ENCODE measurements at regions not wholly inside any gene's neighbourhood (a gene's known extent, or its start where the extent isn't known, plus 50 kb on each side); places are given as distances from the start of the nearest gene placed in this dataset.

DNA sequence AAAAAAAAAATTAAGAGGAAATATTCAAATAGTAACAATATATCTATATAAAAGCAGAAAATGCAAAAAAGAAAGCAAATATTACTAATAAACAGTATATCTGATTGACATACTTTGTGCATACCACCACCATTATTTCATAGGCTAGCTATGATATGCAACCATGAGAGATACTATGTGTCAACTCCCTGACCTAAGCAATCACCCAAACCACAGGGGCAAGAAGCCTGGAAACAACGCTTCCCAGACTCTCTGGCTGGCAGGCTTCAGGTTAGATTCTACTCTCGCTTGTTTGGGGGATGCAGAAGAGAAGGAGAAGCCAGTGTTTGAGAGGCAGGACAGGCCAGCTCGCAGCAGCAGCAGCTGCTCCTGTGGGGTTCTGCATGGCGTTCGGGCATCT, 169.3 kb upstream of the TPM1 start:
- no peak for TF ChIP-seq CTCF (IDR thresholded peaks at IDR 0.05; ENCODE audit: unreplicated experiment)
- H3K27me3 Mint-ChIP-seq (ENCODE audit: low read depth): no peaks in the 10 kb centered on the region
- H3K4me3 Mint-ChIP-seq: no peak overlapping the region
- H3K27ac Mint-ChIP-seq: no peak overlapping the region
- H3K36me3 Mint-ChIP-seq: no peaks in the 10 kb centered on the region
- DNase-seq (ENCODE audit: low spot score in 2 of 2, unreplicated experiment in 2 of 2): no peak
- H3K9me3 Mint-ChIP-seq: peaks cover 9% of the 10 kb centered on the region
- H3K4me1 Mint-ChIP-seq: peaks cover 7% of the 10 kb centered on the region

GRCh38 chr15:62874064-62874463, 168.5 kb upstream of the TPM1 start:
- H3K36me3 Mint-ChIP-seq: no peaks in the 10 kb centered on the region
- no peak overlapping the region for H3K27ac Mint-ChIP-seq
- peaks cover 9% of the 10 kb centered on the region for H3K9me3 Mint-ChIP-seq
- H3K4me3 Mint-ChIP-seq: no peak overlapping the region
- TF ChIP-seq CTCF (IDR thresholded peaks at IDR 0.05; ENCODE audit: unreplicated experiment): no peak
- no peaks in the 10 kb centered on the region for H3K27me3 Mint-ChIP-seq (ENCODE audit: low read depth)
- peaks cover 7% of the 10 kb centered on the region for H3K4me1 Mint-ChIP-seq
- DNase-seq (ENCODE audit: low spot score in 2 of 2, unreplicated experiment in 2 of 2): no peak

GRCh38 chr15:62874959-62875625, 167.5 kb upstream of the TPM1 start:
- TF ChIP-seq CTCF (IDR thresholded peaks at IDR 0.05; ENCODE audit: unreplicated experiment): no peak
- Mint-ChIP-seq H3K9me3 (peaks cover 9% of the 10 kb centered on the region), H3K27ac (peak overlapping the region; percentile 43), H3K27me3 (ENCODE audit: low read depth) (no peaks in the 10 kb centered on the region), H3K36me3 (no peaks in the 10 kb centered on the region), H3K4me1 (peaks cover 16% of the 10 kb centered on the region), H3K4me3 (no peak overlapping the region)
- DNase-seq (ENCODE audit: low spot score in 2 of 2, unreplicated experiment in 2 of 2): no peak

- H3K36me3 Mint-ChIP-seq: no peaks in the 10 kb centered on the region
- peaks cover 8% of the 10 kb centered on the region for H3K9me3 Mint-ChIP-seq
These were observed 166.9 kb upstream of the TPM1 start for GRCh38 chr15:62875626-62876021.

GRCh38 chr15:62877276-62877857, 165.2 kb upstream of the TPM1 start:
- DNase-seq (ENCODE audit: low spot score in 2 of 2, unreplicated experiment in 2 of 2): no peak
- no peaks in the 10 kb centered on the region for H3K9me3 Mint-ChIP-seq
- H3K27ac Mint-ChIP-seq: no peak overlapping the region
- peaks cover 30% of the 10 kb centered on the region for H3K4me1 Mint-ChIP-seq
- no peak overlapping the region for H3K4me3 Mint-ChIP-seq
- H3K27me3 Mint-ChIP-seq (ENCODE audit: low read depth): no peaks in the 10 kb centered on the region
- H3K36me3 Mint-ChIP-seq: no peaks in the 10 kb centered on the region
- TF ChIP-seq CTCF (IDR thresholded peaks at IDR 0.05; ENCODE audit: unreplicated experiment): no peak

More at GRCh38 chr15:62875626-62876021, 166.9 kb upstream of the TPM1 start:
- Mint-ChIP-seq H3K27ac (no peak overlapping the region), H3K4me1 (peaks cover 20% of the 10 kb centered on the region), H3K27me3 (ENCODE audit: low read depth) (no peaks in the 10 kb centered on the region), H3K4me3 (no peak overlapping the region)
- no peak for TF ChIP-seq CTCF (IDR thresholded peaks at IDR 0.05; ENCODE audit: unreplicated experiment)
- DNase-seq (ENCODE audit: low spot score in 2 of 2, unreplicated experiment in 2 of 2): no peak
